ENCODE measurements at regions not wholly inside any gene's neighbourhood (a gene's known extent, or its start where the extent isn't known, plus 50 kb on each side); places are given as distances from the start of the nearest gene placed in this dataset.

DNA sequence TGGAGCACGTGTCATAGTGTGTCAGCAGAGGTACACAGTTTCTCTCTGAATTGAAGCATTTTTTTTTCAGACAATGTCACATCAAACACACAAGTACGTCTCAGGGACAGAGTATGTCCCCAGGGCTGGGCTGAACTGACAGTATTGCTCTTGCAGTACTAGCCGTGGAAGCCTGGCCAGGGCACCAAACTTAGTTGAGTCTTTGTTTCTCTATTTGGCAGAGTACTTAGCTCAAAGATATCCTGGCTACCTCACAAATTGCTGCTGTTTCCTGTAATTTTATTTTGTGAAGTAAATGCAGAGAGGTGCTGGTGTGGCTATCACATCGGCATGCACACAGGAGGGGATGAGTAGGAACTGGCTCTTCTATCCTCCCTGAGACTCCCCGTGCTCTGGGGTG is 691.6 kb upstream of the HS6ST1 start:
- Histone ChIP-seq H3K4me3 (ENCODE audit: insufficient read depth, low read length, poor library complexity, severe bottlenecking) (no peak overlapping the region), H3K4me2 (ENCODE audit: low read depth, low read length, poor library complexity, severe bottlenecking) (no peak overlapping the region), H3K9me3 (ENCODE audit: insufficient read depth, low read length) (no peaks in the 10 kb centered on the region), H3F3A (ENCODE audit: insufficient read depth) (no peaks in the 10 kb centered on the region), H3K9me2 (replicated peaks; ENCODE audit: insufficient read depth, low read length) (no peaks in the 10 kb centered on the region), H3K27ac (ENCODE audit: low read depth, low read length) (no peak overlapping the region), H3K9ac (ENCODE audit: low read length) (no peak overlapping the region), H2AFZ (ENCODE audit: low read depth, low read length, severe bottlenecking) (no peak overlapping the region), H3K36me3 (ENCODE audit: low read length) (no peaks in the 10 kb centered on the region), H3K27me3 (ENCODE audit: low read length) (no peaks in the 10 kb centered on the region), H4K20me1 (ENCODE audit: low read depth, low read length) (no peaks in the 10 kb centered on the region), H3K79me2 (ENCODE audit: insufficient read depth, low read length) (no peaks in the 10 kb centered on the region)
- TF ChIP-seq, protein P1, sequence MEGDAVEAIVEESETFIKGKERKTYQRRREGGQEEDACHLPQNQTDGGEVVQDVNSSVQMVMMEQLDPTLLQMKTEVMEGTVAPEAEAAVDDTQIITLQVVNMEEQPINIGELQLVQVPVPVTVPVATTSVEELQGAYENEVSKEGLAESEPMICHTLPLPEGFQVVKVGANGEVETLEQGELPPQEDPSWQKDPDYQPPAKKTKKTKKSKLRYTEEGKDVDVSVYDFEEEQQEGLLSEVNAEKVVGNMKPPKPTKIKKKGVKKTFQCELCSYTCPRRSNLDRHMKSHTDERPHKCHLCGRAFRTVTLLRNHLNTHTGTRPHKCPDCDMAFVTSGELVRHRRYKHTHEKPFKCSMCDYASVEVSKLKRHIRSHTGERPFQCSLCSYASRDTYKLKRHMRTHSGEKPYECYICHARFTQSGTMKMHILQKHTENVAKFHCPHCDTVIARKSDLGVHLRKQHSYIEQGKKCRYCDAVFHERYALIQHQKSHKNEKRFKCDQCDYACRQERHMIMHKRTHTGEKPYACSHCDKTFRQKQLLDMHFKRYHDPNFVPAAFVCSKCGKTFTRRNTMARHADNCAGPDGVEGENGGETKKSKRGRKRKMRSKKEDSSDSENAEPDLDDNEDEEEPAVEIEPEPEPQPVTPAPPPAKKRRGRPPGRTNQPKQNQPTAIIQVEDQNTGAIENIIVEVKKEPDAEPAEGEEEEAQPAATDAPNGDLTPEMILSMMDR (IDR thresholded peaks at IDR 0.05; ENCODE audit: insufficient read depth, low read length, poor library complexity, severe bottlenecking), result no peak
- TF ChIP-seq EZH2phosphoT487 (conservative IDR thresholded peaks at IDR 0.05; ENCODE audit: low read length), result no peak

DNA sequence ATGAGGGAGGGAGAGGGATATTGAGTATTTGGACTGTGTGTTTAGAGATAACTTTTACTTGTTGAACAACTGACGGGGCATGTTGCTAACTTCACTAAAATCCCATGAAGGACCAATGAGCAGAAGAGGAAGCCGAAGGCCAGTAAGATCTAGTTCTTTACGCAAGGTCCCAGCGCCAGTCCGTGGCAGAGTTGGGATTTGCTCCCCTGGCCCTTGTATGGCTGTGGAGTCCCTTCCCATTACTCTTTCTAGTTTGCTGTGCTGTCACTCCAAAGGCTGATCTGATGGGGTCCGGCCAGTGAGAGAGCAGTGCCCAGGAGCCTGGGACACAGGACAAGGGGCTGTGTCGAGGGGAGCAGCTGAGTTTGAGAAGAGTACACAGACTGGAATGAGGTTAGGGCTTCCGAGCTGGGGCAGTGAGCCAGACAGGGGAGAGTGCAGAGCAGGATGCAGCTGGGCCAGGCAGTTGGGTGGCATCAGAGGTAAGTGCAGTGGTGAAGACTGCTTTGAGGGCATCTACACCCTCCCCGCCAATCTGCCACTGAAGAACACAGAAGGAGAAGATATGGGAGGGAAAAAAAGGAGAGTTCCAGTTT is 692.9 kb upstream of the HS6ST1 start:
- TF ChIP-seq EZH2phosphoT487 (conservative IDR thresholded peaks at IDR 0.05; ENCODE audit: low read length), result no peak
- TF ChIP-seq, protein P1 (IDR thresholded peaks at IDR 0.05; ENCODE audit: insufficient read depth, low read length, poor library complexity, severe bottlenecking), result no peak
- Histone ChIP-seq H3K27ac (ENCODE audit: low read depth, low read length) (no peak overlapping the region), H3F3A (ENCODE audit: insufficient read depth) (no peaks in the 10 kb centered on the region), H4K20me1 (ENCODE audit: low read depth, low read length) (no peaks in the 10 kb centered on the region), H2AFZ (ENCODE audit: low read depth, low read length, severe bottlenecking) (no peak overlapping the region), H3K4me2 (ENCODE audit: low read depth, low read length, poor library complexity, severe bottlenecking) (no peak overlapping the region), H3K4me3 (ENCODE audit: insufficient read depth, low read length, poor library complexity, severe bottlenecking) (no peak overlapping the region), H3K79me2 (ENCODE audit: insufficient read depth, low read length) (no peaks in the 10 kb centered on the region), H3K27me3 (ENCODE audit: low read length) (no peaks in the 10 kb centered on the region), H3K9me2 (replicated peaks; ENCODE audit: insufficient read depth, low read length) (no peaks in the 10 kb centered on the region), H3K9ac (ENCODE audit: low read length) (no peak overlapping the region), H3K9me3 (ENCODE audit: insufficient read depth, low read length) (no peaks in the 10 kb centered on the region), H3K36me3 (ENCODE audit: low read length) (no peaks in the 10 kb centered on the region)

DNA sequence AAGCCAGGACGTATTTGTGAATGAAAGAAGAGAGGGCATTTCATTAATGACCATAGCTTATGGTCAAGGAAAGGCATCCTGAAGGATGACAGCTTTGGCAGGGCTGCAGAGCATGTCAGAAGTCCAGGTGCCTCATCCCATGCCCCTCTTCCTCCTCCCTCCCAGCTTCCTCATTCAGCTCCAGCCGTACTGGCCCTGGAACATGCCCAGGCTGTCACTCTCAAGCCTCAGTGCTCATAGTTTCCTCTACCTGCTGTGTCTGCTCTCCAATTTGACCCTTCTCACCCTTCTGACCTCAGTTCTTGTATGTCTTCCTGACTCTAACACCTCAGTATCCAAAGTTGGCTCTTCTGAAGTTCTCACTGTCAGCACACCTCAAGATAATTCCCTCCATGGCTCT is 695.8 kb upstream of the HS6ST1 start:
- H3K79me2 ChIP-seq (ENCODE audit: insufficient read depth, low read length), result no peaks in the 10 kb centered on the region
- H3K9ac ChIP-seq (ENCODE audit: low read length), result no peak overlapping the region
- no peaks in the 10 kb centered on the region for H3K36me3 ChIP-seq (ENCODE audit: low read length)
- no peak overlapping the region for H3K4me2 ChIP-seq (ENCODE audit: low read depth, low read length, poor library complexity, severe bottlenecking)
- H3K4me3 ChIP-seq (ENCODE audit: insufficient read depth, low read length, poor library complexity, severe bottlenecking), result no peak overlapping the region
- H2AFZ ChIP-seq (ENCODE audit: low read depth, low read length, severe bottlenecking), result no peak overlapping the region
- H3K9me3 ChIP-seq (ENCODE audit: insufficient read depth, low read length), result no peaks in the 10 kb centered on the region
- no peaks in the 10 kb centered on the region for H3K9me2 ChIP-seq (replicated peaks; ENCODE audit: insufficient read depth, low read length)
- H4K20me1 ChIP-seq (ENCODE audit: low read depth, low read length), result no peaks in the 10 kb centered on the region
- H3K27me3 ChIP-seq (ENCODE audit: low read length), result no peaks in the 10 kb centered on the region
- H3F3A ChIP-seq (ENCODE audit: insufficient read depth), result no peaks in the 10 kb centered on the region
- TF ChIP-seq, protein P1 (IDR thresholded peaks at IDR 0.05; ENCODE audit: insufficient read depth, low read length, poor library complexity, severe bottlenecking), result no peak
- no peak for TF ChIP-seq EZH2phosphoT487 (conservative IDR thresholded peaks at IDR 0.05; ENCODE audit: low read length)
- H3K27ac ChIP-seq (ENCODE audit: low read depth, low read length), result no peak overlapping the region
